ENCODE measurements at regions not wholly inside any gene's neighbourhood (a gene's known extent, or its start where the extent isn't known, plus 50 kb on each side); places are given as distances from the start of the nearest gene placed in this dataset.
"Not testable (repeated sequence)": the region's sequence is repeated elsewhere in the genome, so short reads cannot be mapped to it uniquely, and the experiment has no call there.

DNA sequence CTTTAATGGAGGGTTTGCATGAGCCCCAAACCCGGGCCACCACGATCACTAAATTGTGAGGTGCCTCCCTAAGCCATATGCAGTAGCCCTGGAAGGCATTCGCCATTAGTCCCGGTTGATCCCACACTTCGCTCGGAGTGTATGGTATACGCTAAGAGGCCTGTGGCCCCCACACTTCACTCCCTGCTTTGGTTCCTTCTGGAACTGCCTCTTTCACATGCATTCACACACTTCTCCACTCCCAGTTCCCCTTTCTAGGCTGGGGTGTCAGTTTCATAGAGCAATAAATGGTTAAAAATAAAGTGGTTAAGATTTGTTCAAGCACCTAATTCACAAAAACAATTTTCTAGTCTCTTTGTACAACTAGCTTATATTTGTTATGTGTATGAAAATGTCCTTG lies 212.1 kb upstream of the KCND2 start:
- no peak overlapping the region for H3K27ac ChIP-seq (ENCODE audit: low read length, poor library complexity, severe bottlenecking)
- peak overlapping the region; percentile 39 for H4K8ac ChIP-seq (ENCODE audit: low read length)
- no peak overlapping the region for H2AFZ ChIP-seq (ENCODE audit: low read depth, low read length)
- no peak overlapping the region for H3K23ac ChIP-seq (ENCODE audit: low read length in 2 of 2)
- peak overlapping the region; percentile 13 to 75 for H3K18ac ChIP-seq (ENCODE audit: low read depth in 1 of 2, low read length in 2 of 2)
- H3K4ac ChIP-seq (ENCODE audit: low read depth in 1 of 2, low read length in 2 of 2): peak overlapping the region in 1 of 2 experiments; percentile 9
- no peaks in the 10 kb centered on the region for H3K9me3 ChIP-seq (ENCODE audit: control insufficient read depth, low read length)
- WGBS: 94% methylated on average over 7 of the region's 7 CpGs
- no peak overlapping the region for H2BK5ac ChIP-seq (ENCODE audit: low read depth, low read length, poor library complexity, severe bottlenecking)
- H2BK12ac ChIP-seq (ENCODE audit: low read length in 2 of 2): peak overlapping the region; percentile 37 to 63
- no peak overlapping the region for H3K4me2 ChIP-seq (ENCODE audit: low read length, poor library complexity, severe bottlenecking)
- no peaks in the 10 kb centered on the region for H3K4me1 ChIP-seq (ENCODE audit: control insufficient read depth, insufficient read depth, low read depth, low read length)
- no peaks in the 10 kb centered on the region for H3K79me1 ChIP-seq (replicated peaks; ENCODE audit: low read length, poor library complexity, severe bottlenecking)
- H3K36me3 ChIP-seq (ENCODE audit: control insufficient read depth in 1 of 2, insufficient read depth in 2 of 2, low read depth in 1 of 2, low read length in 2 of 2): no peaks in the 10 kb centered on the region
- H4K91ac ChIP-seq (ENCODE audit: low read length): peak overlapping the region; percentile 71
- no peak overlapping the region for H2BK120ac ChIP-seq (ENCODE audit: low read depth, low read length)
- peak overlapping the region; percentile 85 for H2BK15ac ChIP-seq (ENCODE audit: low read depth, poor library complexity, severe bottlenecking)
- DNase-seq: no peak
- peak overlapping the region in 1 of 2 experiments; percentile 35 for H3K4me3 ChIP-seq (ENCODE audit: insufficient read depth in 1 of 2, low read depth in 1 of 2, low read length in 2 of 2)
- H3K9ac ChIP-seq (ENCODE audit: low read length): peak overlapping the region; percentile 24
- no peaks in the 10 kb centered on the region for H3K27me3 ChIP-seq (ENCODE audit: control insufficient read depth in 1 of 2, insufficient read depth in 1 of 2, low read length in 2 of 2)
- H3K14ac ChIP-seq (ENCODE audit: low read length in 2 of 2): peak overlapping the region in 1 of 2 experiments; percentile 1
- no peak overlapping the region for H2AK5ac ChIP-seq (ENCODE audit: low read length, severe bottlenecking)

DNA sequence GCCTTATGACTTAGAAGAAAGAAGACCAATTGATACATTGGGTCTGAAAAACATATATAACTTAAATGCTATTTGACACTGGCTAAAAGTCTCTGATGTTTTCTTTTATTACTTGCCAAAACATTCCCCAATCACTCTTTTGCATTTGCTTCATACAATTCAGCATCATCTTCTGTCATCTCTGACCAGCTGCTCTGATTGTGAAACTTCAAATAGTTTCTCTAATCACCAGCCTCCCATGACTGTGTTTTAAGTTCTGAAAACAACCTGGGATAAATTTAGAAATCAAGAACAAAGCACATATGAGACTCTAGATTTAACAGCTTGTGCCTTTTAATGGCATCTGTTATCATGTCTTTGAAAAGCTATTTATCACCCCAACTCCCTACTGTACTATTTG lies 208.4 kb upstream of the KCND2 start:
- no peak overlapping the region for H2BK15ac ChIP-seq (ENCODE audit: low read depth, poor library complexity, severe bottlenecking)
- H3K4me1 ChIP-seq (ENCODE audit: control insufficient read depth, insufficient read depth, low read depth, low read length): no peaks in the 10 kb centered on the region
- H2BK12ac ChIP-seq (ENCODE audit: low read length in 2 of 2): no peak overlapping the region
- H2AK5ac ChIP-seq (ENCODE audit: low read length, severe bottlenecking): no peak overlapping the region
- no peak overlapping the region for H3K4me3 ChIP-seq (ENCODE audit: insufficient read depth in 1 of 2, low read depth in 1 of 2, low read length in 2 of 2)
- H3K9ac ChIP-seq (ENCODE audit: low read length): peak overlapping the region; percentile 86
- H2AFZ ChIP-seq (ENCODE audit: low read depth, low read length): no peak overlapping the region
- peaks cover 9% of the 10 kb centered on the region for H3K9me3 ChIP-seq (ENCODE audit: control insufficient read depth, low read length)
- H3K79me1 ChIP-seq (replicated peaks; ENCODE audit: low read length, poor library complexity, severe bottlenecking): no peaks in the 10 kb centered on the region
- no peaks in the 10 kb centered on the region for H3K36me3 ChIP-seq (ENCODE audit: control insufficient read depth in 1 of 2, insufficient read depth in 2 of 2, low read depth in 1 of 2, low read length in 2 of 2)
- no peak overlapping the region for H2BK120ac ChIP-seq (ENCODE audit: low read depth, low read length)
- no peak overlapping the region for H3K14ac ChIP-seq (ENCODE audit: low read length in 2 of 2)
- H3K4ac ChIP-seq (ENCODE audit: low read depth in 1 of 2, low read length in 2 of 2): no peak overlapping the region
- H3K27me3 ChIP-seq (ENCODE audit: control insufficient read depth in 1 of 2, insufficient read depth in 1 of 2, low read length in 2 of 2): no peaks in the 10 kb centered on the region
- H3K18ac ChIP-seq (ENCODE audit: low read depth in 1 of 2, low read length in 2 of 2): no peak overlapping the region
- no peak overlapping the region for H4K91ac ChIP-seq (ENCODE audit: low read length)
- DNase-seq: peak; percentile 70
- no peak overlapping the region for H2BK5ac ChIP-seq (ENCODE audit: low read depth, low read length, poor library complexity, severe bottlenecking)
- H3K4me2 ChIP-seq (ENCODE audit: low read length, poor library complexity, severe bottlenecking): no peak overlapping the region
- H3K27ac ChIP-seq (ENCODE audit: low read length, poor library complexity, severe bottlenecking): no peak overlapping the region
- H4K8ac ChIP-seq (ENCODE audit: low read length): no peak overlapping the region
- no peak overlapping the region for H3K23ac ChIP-seq (ENCODE audit: low read length in 2 of 2)

DNA sequence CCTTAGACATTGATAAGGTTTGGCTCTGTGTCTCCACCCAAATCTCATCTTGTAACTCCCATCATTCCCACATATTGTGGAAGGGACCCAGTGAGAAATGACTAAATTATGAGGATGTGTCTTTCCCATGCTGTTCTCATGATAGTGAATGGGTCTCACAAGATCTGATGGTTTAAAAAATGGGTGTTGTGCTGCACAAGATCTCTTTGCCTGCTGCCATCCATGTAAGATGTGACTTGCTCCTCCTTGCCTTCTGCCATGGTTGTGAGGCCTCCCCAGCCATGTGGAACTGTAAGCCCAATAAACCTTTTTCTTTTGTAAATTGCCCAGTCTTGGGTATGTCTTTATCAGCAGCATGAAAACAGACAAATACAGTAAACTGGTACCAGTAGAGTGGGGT lies 206.1 kb upstream of the KCND2 start:
- H3K18ac ChIP-seq (ENCODE audit: low read depth in 1 of 2, low read length in 2 of 2); H3K4ac ChIP-seq (ENCODE audit: low read depth in 1 of 2, low read length in 2 of 2); H3K9ac ChIP-seq (ENCODE audit: low read length); H3K23ac ChIP-seq (ENCODE audit: low read length in 2 of 2); H3K27me3 ChIP-seq (ENCODE audit: control insufficient read depth in 1 of 2, insufficient read depth in 1 of 2, low read length in 2 of 2); H3K4me3 ChIP-seq (ENCODE audit: insufficient read depth in 1 of 2, low read depth in 1 of 2, low read length in 2 of 2); H4K91ac ChIP-seq (ENCODE audit: low read length); DNase-seq; H3K4me1 ChIP-seq (ENCODE audit: control insufficient read depth, insufficient read depth, low read depth, low read length); H2AFZ ChIP-seq (ENCODE audit: low read depth, low read length); H4K8ac ChIP-seq (ENCODE audit: low read length); H3K27ac ChIP-seq (ENCODE audit: low read length, poor library complexity, severe bottlenecking); H2AK5ac ChIP-seq (ENCODE audit: low read length, severe bottlenecking); H2BK12ac ChIP-seq (ENCODE audit: low read length in 2 of 2); H2BK5ac ChIP-seq (ENCODE audit: low read depth, low read length, poor library complexity, severe bottlenecking); H2BK15ac ChIP-seq (ENCODE audit: low read depth, poor library complexity, severe bottlenecking); H3K36me3 ChIP-seq (ENCODE audit: control insufficient read depth in 1 of 2, insufficient read depth in 2 of 2, low read depth in 1 of 2, low read length in 2 of 2); H2BK120ac ChIP-seq (ENCODE audit: low read depth, low read length); H3K4me2 ChIP-seq (ENCODE audit: low read length, poor library complexity, severe bottlenecking); H3K79me1 ChIP-seq (replicated peaks; ENCODE audit: low read length, poor library complexity, severe bottlenecking); H3K14ac ChIP-seq (ENCODE audit: low read length in 2 of 2): not testable (repeated sequence)
- peaks cover 20% of the 10 kb centered on the region for H3K9me3 ChIP-seq (ENCODE audit: control insufficient read depth, low read length)

DNA sequence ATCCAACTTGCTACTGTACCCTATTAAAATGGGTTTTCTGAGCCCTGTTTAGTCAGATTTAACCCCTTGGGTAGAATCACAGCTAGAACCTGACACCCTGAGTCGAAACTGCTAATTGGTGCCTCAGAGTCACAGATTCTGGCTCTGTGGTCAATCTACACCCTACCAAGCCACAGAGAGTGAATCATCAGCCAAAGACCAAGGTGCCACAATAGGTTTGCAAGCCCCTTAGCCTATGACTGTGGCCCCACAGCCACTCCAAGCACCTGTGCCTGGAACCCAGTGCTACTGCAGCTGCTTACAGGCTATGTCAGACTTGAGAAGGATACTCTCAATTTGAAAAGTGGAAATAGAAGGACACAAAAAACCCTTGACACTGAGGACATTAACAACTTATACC lies 202.8 kb upstream of the KCND2 start:
- Histone ChIP-seq H3K4me1 (ENCODE audit: control insufficient read depth, insufficient read depth, low read depth, low read length) (no peaks in the 10 kb centered on the region), H2BK12ac (ENCODE audit: low read length in 2 of 2) (no peak overlapping the region), H2AK5ac (ENCODE audit: low read length, severe bottlenecking) (no peak overlapping the region), H4K91ac (ENCODE audit: low read length) (no peak overlapping the region), H4K8ac (ENCODE audit: low read length) (no peak overlapping the region), H3K9me3 (ENCODE audit: control insufficient read depth, low read length) (peaks cover 26% of the 10 kb centered on the region), H3K27me3 (ENCODE audit: control insufficient read depth in 1 of 2, insufficient read depth in 1 of 2, low read length in 2 of 2) (no peaks in the 10 kb centered on the region), H3K27ac (ENCODE audit: low read length, poor library complexity, severe bottlenecking) (no peak overlapping the region), H3K18ac (ENCODE audit: low read depth in 1 of 2, low read length in 2 of 2) (no peak overlapping the region), H2BK15ac (ENCODE audit: low read depth, poor library complexity, severe bottlenecking) (no peak overlapping the region), H3K4me2 (ENCODE audit: low read length, poor library complexity, severe bottlenecking) (no peak overlapping the region), H3K23ac (ENCODE audit: low read length in 2 of 2) (no peak overlapping the region), H2AFZ (ENCODE audit: low read depth, low read length) (no peak overlapping the region), H3K4ac (ENCODE audit: low read depth in 1 of 2, low read length in 2 of 2) (no peak overlapping the region), H3K4me3 (ENCODE audit: insufficient read depth in 1 of 2, low read depth in 1 of 2, low read length in 2 of 2) (no peak overlapping the region), H3K14ac (ENCODE audit: low read length in 2 of 2) (no peak overlapping the region), H3K9ac (ENCODE audit: low read length) (no peak overlapping the region), H2BK5ac (ENCODE audit: low read depth, low read length, poor library complexity, severe bottlenecking) (no peak overlapping the region), H3K79me1 (replicated peaks; ENCODE audit: low read length, poor library complexity, severe bottlenecking) (no peaks in the 10 kb centered on the region), H3K36me3 (ENCODE audit: control insufficient read depth in 1 of 2, insufficient read depth in 2 of 2, low read depth in 1 of 2, low read length in 2 of 2) (no peaks in the 10 kb centered on the region), H2BK120ac (ENCODE audit: low read depth, low read length) (no peak overlapping the region)
- no peak for DNase-seq
- 100% methylated on average over 1 of the region's 1 CpG for WGBS

Data from mesenchymal stem cell (in vitro differentiated cells and primary cell).